K562 (cell line): ENCODE measurements at regions not wholly inside any gene's neighbourhood (a gene's known extent, or its start where the extent isn't known, plus 50 kb on each side); places are given as distances from the start of the nearest gene placed in this dataset.

Experiments
- ATF2 ChIP-seq: sonication (generic); formaldehyde crosslinking; IDR thresholded peaks from 2 replicates; pipeline ENCODE4 v1.8.1; 2022; ENCODE audit warnings: missing genetic modification reagents
- CEBPB ChIP-seq: fragments of 450-650 bp; IDR thresholded peaks from 2 replicates; pipeline ENCODE4 v1.6.1; 2016; ENCODE audit warnings: missing genetic modification characterization, missing compliant biosample characterization
- CTCF ChIP-seq, 3 experiments: IDR thresholded peaks in 2 of 3; conservative IDR thresholded peaks in 1 of 3; 2 replicates each; pipeline ENCODE4 v1.5.1; 2011 to 2012; ENCODE audit warnings: low read length in 3 of 3, mild to moderate bottlenecking in 3 of 3, control low read depth in 2 of 3, improper control_type of control experiment in 1 of 3, inconsistent platforms in 1 of 3, low read depth in 1 of 3, mixed read lengths in 1 of 3, moderate library complexity in 1 of 3; ENCODE audit not compliant: insufficient read depth in 2 of 3
- ELK1 ChIP-seq: sonication (generic); formaldehyde crosslinking; IDR thresholded peaks from 2 replicates; pipeline ENCODE4 v1.8.1; 2022; ENCODE audit warnings: missing genetic modification reagents
- POLR2AphosphoS5 ChIP-seq: IDR thresholded peaks from 2 replicates; pipeline ENCODE4 v1.6.1; 2011; ENCODE audit warnings: mild to moderate bottlenecking, low read depth, low read length, moderate library complexity; ENCODE audit not compliant: control insufficient read depth, insufficient read depth
- POLR3A ChIP-seq: IDR thresholded peaks from 2 replicates; pipeline ENCODE4 v1.6.1; 2011; ENCODE audit warnings: borderline replicate concordance, mild to moderate bottlenecking, moderate library complexity; ENCODE audit not compliant: insufficient read length, insufficient read depth; ENCODE audit errors: extremely low read depth
- RCOR1 ChIP-seq, 2 experiments: IDR thresholded peaks; 2 replicates each; pipeline ENCODE4 v1.6.1; 2012; ENCODE audit warnings: low read depth in 2 of 2, low read length in 2 of 2, borderline replicate concordance in 1 of 2, improper control_type of control experiment in 1 of 2
- RFX1 ChIP-seq: fragments of 450-650 bp; IDR thresholded peaks from 2 replicates; pipeline ENCODE4 v1.6.1; 2016; ENCODE audit warnings: mild to moderate bottlenecking, moderate library complexity
- TBL1XR1 ChIP-seq, 2 experiments: IDR thresholded peaks; 2 replicates each; pipeline ENCODE4 v1.6.1; 2012; ENCODE audit warnings: improper control_type of control experiment in 2 of 2, low read length in 2 of 2, mild to moderate bottlenecking in 1 of 2
- ZBTB17 ChIP-seq: fragments of 450-650 bp; formaldehyde crosslinking; IDR thresholded peaks from 2 replicates; pipeline ENCODE4 v1.4.0; 2020; ENCODE audit warnings: mild to moderate bottlenecking

- no peak for TF ChIP-seq TBL1XR1 (IDR thresholded peaks at IDR 0.05; ENCODE audit: low read length in 2 of 2)
- no peak for TF ChIP-seq RFX1
- TF ChIP-seq ATF2: no peak
- no peak for TF ChIP-seq CTCF (IDR thresholded peaks at IDR 0.05 in 2 of 3, conservative IDR thresholded peaks at IDR 0.05 in 1 of 3; ENCODE audit: insufficient read depth in 2 of 3, low read depth in 1 of 3, low read length in 3 of 3)
- no peak for TF ChIP-seq POLR2AphosphoS5
- no peak for TF ChIP-seq RCOR1 (IDR thresholded peaks at IDR 0.05; ENCODE audit: borderline replicate concordance in 1 of 2, low read depth in 2 of 2, low read length in 2 of 2)
- no peak for TF ChIP-seq POLR3A
- TF ChIP-seq ELK1: no peak
- no peak for TF ChIP-seq ZBTB17 (CRISPR knock-in tag)
- TF ChIP-seq CEBPB: no peak
Measured at GRCh38 chr3:194279101-194279500, 72.0 kb downstream of the CPN2 start.
